Thyroid gland (tissue), 4 donors: ENCODE measurements at regions not wholly inside any gene's neighbourhood (a gene's known extent, or its start where the extent isn't known, plus 50 kb on each side); places are given as distances from the start of the nearest gene placed in this dataset.

Source experiments
- DNase-seq, 2 donors: peaks; one replicate each; pipeline ENCODE4 v3.0.0-alpha.2; 2019
- H3K27ac ChIP-seq, 3 donors: fragments of 200-600 bp; sonication (generic); 1 replicate in 2 of 3; 2 replicates in 1 of 3; pipeline ENCODE4 v1.5.1; 2016 to 2019; ENCODE audit warnings: mild to moderate bottlenecking in 1 of 3, moderate library complexity in 1 of 3
- H3K27me3 ChIP-seq: fragments of 200-600 bp; sonication (generic); one replicate; pipeline ENCODE4 v1.5.1; 2019
- H3K36me3 ChIP-seq, 2 donors: fragments of 200-600 bp; sonication (generic); one replicate each; pipeline ENCODE4 v1.5.1; 2016 to 2019
- H3K4me1 ChIP-seq, 2 donors: fragments of 200-600 bp; sonication (generic); one replicate each; pipeline ENCODE4 v1.5.1; 2017 to 2019
- H3K4me3 ChIP-seq, 3 donors: fragments of 200-600 bp; sonication (generic); replicated peaks in 1 of 3; 1 replicate in 2 of 3; 2 replicates in 1 of 3; pipeline ENCODE4 v1.5.1; 2016; ENCODE audit warnings: mild to moderate bottlenecking in 1 of 3
- H3K9me3 ChIP-seq: fragments of 200-600 bp; sonication (generic); one replicate; pipeline ENCODE4 v1.5.1; 2017
- POLR2A ChIP-seq, 2 donors: fragments of 450-650 bp; IDR thresholded peaks; one replicate each; pipeline ENCODE4 v1.6.1; 2017; ENCODE audit warnings: antibody characterized with exemption in 2 of 2, mild to moderate bottlenecking in 2 of 2, moderate library complexity in 1 of 2
- WGBS, 2 donors: methylation state at CpG; one replicate each; pipeline ENCODE4 v1.1.5; 2017; 5-methylcytosine and 5-hydroxymethylcytosine counted together
- intact Hi-C: fragments of 100-400 bp; cut with DNase I; formaldehyde crosslinking; loops from one replicate; pipeline ENCODE4 v1.15.1; 2023
- TF ChIP-seq, protein P1 (sequence below), 6 experiments: fragments of 200-600 bp in 3 of 6; fragments of 450-650 bp in 3 of 6; sonication (generic) in 3 of 6; IDR thresholded peaks; one replicate each; pipeline ENCODE4 v1.5.1; 2016 to 2019; ENCODE audit warnings: antibody characterized with exemption in 6 of 6, mild to moderate bottlenecking in 2 of 6, inconsistent platforms in 1 of 6, moderate library complexity in 1 of 6

GRCh38 chr3:139756529-139757103 is 78.8 kb upstream of the NMNAT3 start:
- Histone ChIP-seq H3K4me1 (no peaks in the 10 kb centered on the region), H3K4me3 (no peak overlapping the region), H3K36me3 (no peaks in the 10 kb centered on the region), H3K9me3 (no peaks in the 10 kb centered on the region), H3K27me3 (no peaks in the 10 kb centered on the region), H3K27ac (no peak overlapping the region)
- no peak for DNase-seq
- intact Hi-C loops = no loop called here
- 89 to 95% methylated on average over 3 of the region's 3 CpGs for WGBS, 2 donors
- no peak for TF ChIP-seq POLR2A (IDR thresholded peaks at IDR 0.05)
- TF ChIP-seq, protein P1, sequence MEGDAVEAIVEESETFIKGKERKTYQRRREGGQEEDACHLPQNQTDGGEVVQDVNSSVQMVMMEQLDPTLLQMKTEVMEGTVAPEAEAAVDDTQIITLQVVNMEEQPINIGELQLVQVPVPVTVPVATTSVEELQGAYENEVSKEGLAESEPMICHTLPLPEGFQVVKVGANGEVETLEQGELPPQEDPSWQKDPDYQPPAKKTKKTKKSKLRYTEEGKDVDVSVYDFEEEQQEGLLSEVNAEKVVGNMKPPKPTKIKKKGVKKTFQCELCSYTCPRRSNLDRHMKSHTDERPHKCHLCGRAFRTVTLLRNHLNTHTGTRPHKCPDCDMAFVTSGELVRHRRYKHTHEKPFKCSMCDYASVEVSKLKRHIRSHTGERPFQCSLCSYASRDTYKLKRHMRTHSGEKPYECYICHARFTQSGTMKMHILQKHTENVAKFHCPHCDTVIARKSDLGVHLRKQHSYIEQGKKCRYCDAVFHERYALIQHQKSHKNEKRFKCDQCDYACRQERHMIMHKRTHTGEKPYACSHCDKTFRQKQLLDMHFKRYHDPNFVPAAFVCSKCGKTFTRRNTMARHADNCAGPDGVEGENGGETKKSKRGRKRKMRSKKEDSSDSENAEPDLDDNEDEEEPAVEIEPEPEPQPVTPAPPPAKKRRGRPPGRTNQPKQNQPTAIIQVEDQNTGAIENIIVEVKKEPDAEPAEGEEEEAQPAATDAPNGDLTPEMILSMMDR (IDR thresholded peaks at IDR 0.05) = no peak

- no peak for TF ChIP-seq POLR2A (IDR thresholded peaks at IDR 0.05)
- TF ChIP-seq, protein P1 (IDR thresholded peaks at IDR 0.05) = no peak
- Histone ChIP-seq H3K4me1 (no peaks in the 10 kb centered on the region), H3K9me3 (no peaks in the 10 kb centered on the region), H3K27me3 (no peaks in the 10 kb centered on the region), H3K27ac (no peak overlapping the region), H3K36me3 (no peaks in the 10 kb centered on the region), H3K4me3 (no peak overlapping the region)
- WGBS, 2 donors = 82 to 96% methylated on average over 3 of the region's 3 CpGs
- no peak for DNase-seq
- intact Hi-C loops = no loop called here
Measured at GRCh38 chr3:139755551-139755950, 77.8 kb upstream of the NMNAT3 start.

GRCh38 chr3:139751789-139752188 is 74.0 kb upstream of the NMNAT3 start:
- Histone ChIP-seq H3K27me3 (no peaks in the 10 kb centered on the region), H3K36me3 (no peaks in the 10 kb centered on the region), H3K9me3 (no peaks in the 10 kb centered on the region), H3K4me3 (no peak overlapping the region), H3K4me1 (no peaks in the 10 kb centered on the region), H3K27ac (no peak overlapping the region)
- 81% methylated on average over 2 of the region's 2 CpGs for WGBS, 2 donors
- intact Hi-C loops = no loop called here
- TF ChIP-seq POLR2A (IDR thresholded peaks at IDR 0.05) = no peak
- TF ChIP-seq, protein P1 (IDR thresholded peaks at IDR 0.05) = no peak
- no peak for DNase-seq

GRCh38 chr3:139746481-139746880 is 68.7 kb upstream of the NMNAT3 start:
- no peaks in the 10 kb centered on the region for H3K27me3 ChIP-seq
- no peaks in the 10 kb centered on the region for H3K36me3 ChIP-seq
- intact Hi-C loops = no loop called here

DNA sequence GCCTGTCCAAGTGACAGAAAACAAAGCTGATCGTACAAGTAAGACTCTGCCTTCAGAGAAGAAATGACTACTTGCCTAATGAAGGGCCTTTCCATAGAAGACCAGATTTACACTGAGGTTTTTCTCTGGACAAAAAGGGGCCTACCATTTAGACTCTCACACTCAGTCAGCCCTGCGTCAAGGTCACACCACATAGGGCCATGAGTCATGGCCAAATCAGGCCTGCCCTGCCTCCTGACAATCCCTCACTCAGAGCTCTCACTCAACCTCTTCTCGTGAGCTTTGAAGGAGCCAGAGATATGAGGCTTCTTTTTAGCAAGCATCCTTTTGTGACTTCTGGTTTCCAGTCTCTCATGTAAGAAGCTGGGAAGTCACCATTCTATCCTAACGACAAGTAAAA is 68.1 kb upstream of the NMNAT3 start:
- no peaks in the 10 kb centered on the region for H3K9me3 ChIP-seq
- H3K4me1 ChIP-seq = no peaks in the 10 kb centered on the region
- 70 to 78% methylated on average over 4 of the region's 4 CpGs for WGBS, 2 donors
- H3K27me3 ChIP-seq = no peaks in the 10 kb centered on the region
- no peak overlapping the region for H3K27ac ChIP-seq
- H3K4me3 ChIP-seq = no peak overlapping the region
- H3K36me3 ChIP-seq = no peaks in the 10 kb centered on the region
- intact Hi-C loops = no loop called here
- DNase-seq = no peak
- TF ChIP-seq POLR2A (IDR thresholded peaks at IDR 0.05) = no peak
- TF ChIP-seq, protein P1 (IDR thresholded peaks at IDR 0.05) = no peak

More at GRCh38 chr3:139746481-139746880, 68.7 kb upstream of the NMNAT3 start:
- no peak for TF ChIP-seq POLR2A (IDR thresholded peaks at IDR 0.05)
- TF ChIP-seq, protein P1 (IDR thresholded peaks at IDR 0.05) = no peak
- no peaks in the 10 kb centered on the region for H3K9me3 ChIP-seq
- no peak for DNase-seq
- no peak overlapping the region for H3K27ac ChIP-seq
- H3K4me3 ChIP-seq = no peak overlapping the region
- H3K4me1 ChIP-seq = no peaks in the 10 kb centered on the region
